NB4 (cell line): ENCODE measurements at regions not wholly inside any gene's neighbourhood (a gene's known extent, or its start where the extent isn't known, plus 50 kb on each side); places are given as distances from the start of the nearest gene placed in this dataset.

ENCODE experiments used
- DNase-seq: peaks from one replicate; pipeline ENCODE4 v3.0.0; 2010; ENCODE audit warnings: low read depth
- H3K4me3 ChIP-seq: one replicate; pipeline ENCODE4 v1.5.1; 2011; ENCODE audit warnings: mild to moderate bottlenecking, low read depth, low read length, moderate library complexity
- CTCF ChIP-seq: IDR thresholded peaks from one replicate; pipeline ENCODE4 v1.5.1; 2012; ENCODE audit warnings: low read depth, low read length
- MAX ChIP-seq: IDR thresholded peaks from 2 replicates; pipeline ENCODE4 v1.6.1; 2011; ENCODE audit warnings: low read depth, low read length
- MYC ChIP-seq: IDR thresholded peaks from 2 replicates; pipeline ENCODE4 v1.6.1; 2011; ENCODE audit warnings: low read depth, low read length
- POLR2A ChIP-seq: IDR thresholded peaks from 2 replicates; pipeline ENCODE4 v1.6.1; 2011; ENCODE audit warnings: mild to moderate bottlenecking; ENCODE audit not compliant: insufficient read length; ENCODE audit errors: extremely low read depth

DNA sequence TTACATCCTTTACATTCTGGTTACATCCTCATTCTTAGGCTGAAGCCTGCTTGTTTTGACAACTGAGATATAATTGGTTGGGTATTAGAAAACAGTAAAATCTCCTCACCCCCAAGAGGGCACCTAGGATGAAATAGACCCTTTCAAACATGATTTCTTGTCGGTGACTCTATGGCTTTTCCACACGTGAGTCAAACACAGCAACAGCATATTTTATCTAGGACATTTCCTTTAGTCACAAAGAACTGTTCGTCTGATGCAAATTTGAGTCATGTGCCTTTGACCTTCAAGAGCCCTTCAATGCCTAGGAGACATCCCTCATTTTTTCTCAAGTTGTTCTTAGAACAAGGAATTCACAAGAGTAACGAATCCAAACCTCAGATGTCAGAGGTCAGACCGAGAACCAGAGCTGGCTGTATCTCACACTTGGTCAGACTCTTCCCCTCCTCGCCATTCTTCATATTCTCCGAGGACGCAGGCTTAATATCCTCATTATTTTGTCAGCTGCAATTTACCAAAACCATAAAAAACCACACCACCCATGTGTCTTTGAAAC is 60.5 kb upstream of the ALKAL2 start:
- no peak overlapping the region for H3K4me3 ChIP-seq
- TF ChIP-seq MYC (no peak), MAX (no peak), POLR2A (no peak), CTCF (no peak)
- no peak for DNase-seq

DNA sequence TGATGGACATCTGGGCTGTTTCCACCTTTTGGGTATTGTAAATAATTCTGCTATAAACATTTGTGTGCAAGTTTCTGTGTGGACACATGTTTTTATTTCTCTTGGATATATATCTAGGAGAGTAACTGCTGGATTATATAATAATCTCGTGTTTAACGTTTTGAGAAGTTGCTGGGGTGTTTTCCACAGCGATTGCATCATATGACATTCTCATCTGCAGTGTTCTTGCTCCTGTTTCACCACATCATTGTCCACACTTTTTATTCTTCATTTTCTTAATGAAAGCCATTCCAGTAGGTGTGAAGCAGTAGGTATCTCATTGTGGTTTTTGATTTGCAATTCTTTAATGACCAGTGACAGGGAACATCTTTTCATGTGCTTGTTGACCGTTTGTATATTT is 56.9 kb upstream of the ALKAL2 start:
- DNase-seq, result peak; percentile 27
- TF ChIP-seq POLR2A, result no peak
- no peak for TF ChIP-seq MYC
- no peak for TF ChIP-seq MAX
- no peak for TF ChIP-seq CTCF
- no peak overlapping the region for H3K4me3 ChIP-seq

GRCh38 chr2:343355-343754 is 55.5 kb upstream of the ALKAL2 start:
- DNase-seq, result no peak
- no peak overlapping the region for H3K4me3 ChIP-seq
- no peak for TF ChIP-seq MYC
- no peak for TF ChIP-seq MAX
- TF ChIP-seq POLR2A, result no peak
- TF ChIP-seq CTCF, result no peak

DNA sequence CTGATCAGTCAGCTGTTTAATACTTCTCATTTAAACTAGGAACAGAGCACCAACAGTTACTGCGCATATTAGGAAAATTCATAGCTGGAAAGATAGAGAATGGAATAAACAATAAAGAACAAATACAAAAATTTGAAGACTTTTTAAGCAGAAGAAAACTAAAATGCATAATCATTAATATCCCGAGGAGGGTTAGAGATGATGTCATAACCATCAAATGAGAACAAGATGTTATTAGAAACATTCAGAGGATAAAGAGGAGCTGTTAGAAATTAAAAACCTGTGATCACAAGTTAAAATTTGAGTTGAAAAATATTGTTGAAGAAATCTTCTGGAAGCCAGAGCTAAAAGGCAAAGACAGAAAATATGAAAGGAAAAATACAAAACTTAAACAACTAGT is 54.0 kb upstream of the ALKAL2 start:
- TF ChIP-seq MAX, result no peak
- no peak for TF ChIP-seq MYC
- TF ChIP-seq POLR2A, result no peak
- no peak for TF ChIP-seq CTCF
- H3K4me3 ChIP-seq, result no peak overlapping the region
- no peak for DNase-seq

DNA sequence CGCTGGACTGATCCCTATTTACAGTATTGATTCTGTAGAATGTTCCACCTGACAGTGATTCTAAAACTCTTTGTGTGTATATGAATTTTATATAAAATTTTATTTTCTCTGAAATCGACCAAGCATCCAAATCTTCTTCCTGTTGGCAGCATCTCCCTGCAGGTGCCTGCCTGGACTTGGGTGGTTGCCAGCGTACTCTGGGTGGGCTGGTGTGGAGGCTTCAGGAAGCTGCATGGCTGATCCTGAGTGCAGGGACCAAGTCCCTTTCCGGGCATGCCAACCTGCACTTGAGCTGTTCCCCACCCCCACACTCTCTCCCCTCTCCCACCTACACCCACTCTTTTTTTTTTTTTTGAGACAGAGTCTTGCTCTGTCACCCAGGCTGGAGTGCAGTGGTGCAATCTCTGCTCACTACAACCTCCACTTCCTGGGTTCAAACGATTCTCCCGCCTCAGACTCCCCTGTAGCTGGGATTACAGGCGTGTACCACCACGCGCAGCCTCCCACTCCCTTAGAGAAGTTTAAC is 53.2 kb upstream of the ALKAL2 start:
- H3K4me3 ChIP-seq, result no peak overlapping the region
- no peak for TF ChIP-seq MAX
- TF ChIP-seq CTCF, result no peak
- TF ChIP-seq MYC, result no peak
- no peak for TF ChIP-seq POLR2A
- no peak for DNase-seq
